K562 (cell line): ENCODE measurements at regions not wholly inside any gene's neighbourhood (a gene's known extent, or its start where the extent isn't known, plus 50 kb on each side); places are given as distances from the start of the nearest gene placed in this dataset.

Source experiments
- ATAC-seq: fragments of 200-7000 bp; cut with Tn5 transposase; 3 replicates; pipeline ENCODE4 v1.9.1; 2020; ENCODE audit warnings: moderate library complexity
- BruUV-seq: library from RNA; stranded (reverse); fragments of 400-500 nt; replicated peaks from 2 replicates; lab custom pipeline; 2021; lab: Mats Ljungman, UMichigan
- CTCF ChIA-PET: fragments of 300-600 bp; formaldehyde crosslinking; extraction: SDS; loops from one replicate; lab custom pipeline; 2021; ENCODE audit warnings: low intra/inter-chr PET ratio; lab: Yijun Ruan, JAX
- POLR2A ChIA-PET: fragments of 300-600, 350-650 bp; sonication (Branson Sonifier 250); formaldehyde crosslinking; extraction: SDS; loops from one replicate; lab custom pipeline; 2021; ENCODE audit warnings: antibody characterized with exemption, inconsistent platforms; lab: Yijun Ruan, JAX
- DNase-seq, 4 experiments: peaks; one replicate each; pipeline versions ENCODE4 v3.0.0 to v3.0.0-alpha.2; 2011 to 2018; ENCODE audit warnings: low spot score in 3 of 4, mixed read lengths in 3 of 4; ENCODE audit errors: extremely low read depth in 1 of 4
- FAIRE-seq: peaks from 2 replicates; lab custom pipeline; 2011; peaks lifted over from hg19 to GRCh38; lab: Jason Lieb, UNC
- H2AFZ ChIP-seq: 2 replicates; pipeline ENCODE4 v1.6.0; 2011; ENCODE audit warnings: low read depth, low read length, control low read depth, inconsistent platforms
- H3K27ac ChIP-seq: fragments of 200-600 bp; 3 replicates; pipeline ENCODE4 v1.8.0; 2011; ENCODE audit warnings: low read depth, mild to moderate bottlenecking, control low read depth, inconsistent platforms, low read length, moderate library complexity, mixed read lengths; ENCODE audit errors: extremely low read depth
- H3K27me3 ChIP-seq, 2 experiments: fragments of 300-600 bp in 1 of 2; 2 replicates in 1 of 2; 3 replicates in 1 of 2; pipeline versions ENCODE4 v1.6.0 to v1.8.0; 2011; ENCODE audit warnings: inconsistent platforms in 2 of 2, low read length in 2 of 2, mild to moderate bottlenecking in 1 of 2, mixed read lengths in 1 of 2, moderate library complexity in 1 of 2; ENCODE audit not compliant: control insufficient read depth in 2 of 2, insufficient read depth in 2 of 2
- H3K36me3 ChIP-seq: fragments of 300-600 bp; 3 replicates; pipeline ENCODE4 v1.8.0; 2011; ENCODE audit warnings: mild to moderate bottlenecking, low read length, inconsistent platforms; ENCODE audit not compliant: control insufficient read depth, insufficient read depth
- H3K4me1 ChIP-seq, 2 experiments: fragments of 200-600 bp in 1 of 2; replicated peaks in 1 of 2; 2 replicates in 1 of 2; 3 replicates in 1 of 2; pipeline versions ENCODE4 v1.5.1 to v1.8.0; 2011; ENCODE audit warnings: inconsistent platforms in 2 of 2, low read length in 2 of 2, mild to moderate bottlenecking in 1 of 2, mixed read lengths in 1 of 2, moderate library complexity in 1 of 2; ENCODE audit not compliant: control insufficient read depth in 2 of 2, insufficient read depth in 2 of 2
- H3K4me2 ChIP-seq: 2 replicates; pipeline ENCODE4 v1.6.1; 2011; ENCODE audit warnings: low read length, control low read depth, inconsistent platforms, mixed read lengths; ENCODE audit not compliant: insufficient read depth
- H3K4me3 ChIP-seq: fragments of 200-600 bp; sonication (generic), shearing (Covaris generic); 2 replicates; pipeline ENCODE4 v1.5.1; 2016; ENCODE audit warnings: control low read depth, inconsistent platforms
- H3K79me2 ChIP-seq: fragments of 200-600 bp; 3 replicates; pipeline ENCODE4 v1.8.0; 2011; ENCODE audit warnings: low read length, inconsistent platforms; ENCODE audit not compliant: control insufficient read depth, insufficient read depth
- H3K9ac ChIP-seq, 2 experiments: 2 replicates each; pipeline versions ENCODE4 v1.6.0 to v1.6.1; 2011; ENCODE audit warnings: low read depth in 2 of 2, low read length in 2 of 2, control low read depth in 1 of 2, inconsistent platforms in 1 of 2, mild to moderate bottlenecking in 1 of 2, mixed read lengths in 1 of 2; ENCODE audit not compliant: insufficient read depth in 1 of 2
- H3K9me1 ChIP-seq: one replicate; pipeline ENCODE4 v1.6.0; 2011; ENCODE audit warnings: inconsistent platforms, mild to moderate bottlenecking, low read length, moderate library complexity; ENCODE audit not compliant: control insufficient read depth, insufficient read depth
- H3K9me3 ChIP-seq: replicated peaks from 2 replicates; pipeline ENCODE4 v1.5.1; 2011; ENCODE audit warnings: low read depth, low read length, inconsistent platforms; ENCODE audit not compliant: control insufficient read depth, insufficient read depth
- H4K20me1 ChIP-seq: replicated peaks from 2 replicates; pipeline ENCODE4 v1.6.1; 2011; ENCODE audit warnings: low read length, inconsistent platforms, mixed read lengths; ENCODE audit not compliant: control insufficient read depth, insufficient read depth
- CUX1 ChIP-seq: fragments of 200-800 bp; sonication (Bioruptor generic); IDR thresholded peaks from 2 replicates; pipeline ENCODE4 v1.6.1; 2016; ENCODE audit warnings: missing genetic modification characterization, missing compliant biosample characterization
- ESRRB ChIP-seq: fragments of 250-450 bp; sonication (Bioruptor Pico); IDR thresholded peaks from 2 replicates; pipeline ENCODE4 v1.5.0; 2020; ENCODE audit warnings: mild to moderate bottlenecking, moderate library complexity, borderline replicate concordance
- NCOA6 ChIP-seq: fragments of 450-650 bp; IDR thresholded peaks from 2 replicates; pipeline ENCODE4 v1.6.1; 2017; ENCODE audit warnings: mild to moderate bottlenecking
- PRPF4 ChIP-seq: fragments of 200-400 bp; formaldehyde crosslinking; IDR thresholded peaks from one replicate; pipeline ENCODE4 v1.6.1; 2017; ENCODE audit warnings: low read length, low read depth, mild to moderate bottlenecking; ENCODE audit not compliant: insufficient read depth, poor library complexity, severe bottlenecking
- THAP7 ChIP-seq: fragments of 250-450 bp; sonication (Bioruptor Pico); IDR thresholded peaks from 2 replicates; pipeline ENCODE4 v1.5.0; 2021
- ZBTB49 ChIP-seq: sonication (generic); formaldehyde crosslinking; IDR thresholded peaks from 2 replicates; pipeline ENCODE4 v1.8.0; 2022; ENCODE audit warnings: missing genetic modification reagents, mild to moderate bottlenecking, borderline replicate concordance
- ZNF140 ChIP-seq: fragments of 250-450 bp; sonication (Bioruptor Pico); IDR thresholded peaks from 2 replicates; pipeline ENCODE4 v1.8.0; 2021; ENCODE audit warnings: moderate library complexity, mild to moderate bottlenecking, inconsistent platforms
- ZNF23 ChIP-seq: fragments of 250-450 bp; sonication (Bioruptor Pico); IDR thresholded peaks from 2 replicates; pipeline ENCODE4 v1.4.0; 2020; ENCODE audit warnings: mild to moderate bottlenecking
- in situ Hi-C: fragments of 300-500 bp; cut with MboI; formaldehyde crosslinking; loops from 4 replicates; pipeline ENCODE4 v1.15.0; 2018; ENCODE audit warnings: inconsistent platforms, mixed read lengths
- intact Hi-C: fragments of 100-400 bp; cut with micrococcal nuclease; formaldehyde crosslinking; loops from 2 replicates; pipeline ENCODE4 v1.14.2; 2022

GRCh38 chr2:208711598-208711997 is 305.0 kb downstream of the PTH2R start:
- TF ChIP-seq ZNF23, result no peak
- no peak for TF ChIP-seq ESRRB
- no peak for TF ChIP-seq ZNF140
- no peak for TF ChIP-seq CUX1 (CRISPR knock-in tag)
- TF ChIP-seq ZBTB49 (CRISPR knock-in tag), result no peak
- no peak for TF ChIP-seq THAP7 (CRISPR knock-in tag)
- TF ChIP-seq NCOA6, result no peak
- TF ChIP-seq PRPF4, result no peak
- ChIA-PET POLR2A (no interaction called here), CTCF (no interaction called here)
- intact Hi-C loops (no loop called here), in situ Hi-C loops (no loop called here)
- DNase-seq, result no peak
- no peaks in the 10 kb centered on the region for H4K20me1 ChIP-seq
- no peaks in the 10 kb centered on the region for H3K79me2 ChIP-seq
- no peak overlapping the region for H3K4me3 ChIP-seq
- no peak for FAIRE-seq
- no TSS peak for BruUV-seq
- no peak overlapping the region for H3K9ac ChIP-seq
- no peak overlapping the region for H3K4me2 ChIP-seq
- no peak for ATAC-seq
- H3K9me3 ChIP-seq, result no peaks in the 10 kb centered on the region
- no peak overlapping the region for H2AFZ ChIP-seq
- no peak overlapping the region for H3K27ac ChIP-seq
- H3K9me1 ChIP-seq, result no peaks in the 10 kb centered on the region
- no peaks in the 10 kb centered on the region for H3K36me3 ChIP-seq
- no peaks in the 10 kb centered on the region for H3K4me1 ChIP-seq
- H3K27me3 ChIP-seq, result no peaks in the 10 kb centered on the region
